Loucy (cell line): ENCODE measurements at regions not wholly inside any gene's neighbourhood (a gene's known extent, or its start where the extent isn't known, plus 50 kb on each side); places are given as distances from the start of the nearest gene placed in this dataset.

Experiments
- CTCF ChIP-seq: fragments of 200-600 bp; sonication (generic); conservative IDR thresholded peaks from 2 replicates; pipeline ENCODE4 v1.5.1; 2014; ENCODE audit warnings: mild to moderate bottlenecking, antibody characterized with exemption, low read length
- EZH2phosphoT487 ChIP-seq: fragments of 200-600 bp; IDR thresholded peaks from 2 replicates; pipeline ENCODE4 v1.6.1; 2018; ENCODE audit warnings: antibody characterized with exemption, mild to moderate bottlenecking, moderate library complexity, borderline replicate concordance

DNA sequence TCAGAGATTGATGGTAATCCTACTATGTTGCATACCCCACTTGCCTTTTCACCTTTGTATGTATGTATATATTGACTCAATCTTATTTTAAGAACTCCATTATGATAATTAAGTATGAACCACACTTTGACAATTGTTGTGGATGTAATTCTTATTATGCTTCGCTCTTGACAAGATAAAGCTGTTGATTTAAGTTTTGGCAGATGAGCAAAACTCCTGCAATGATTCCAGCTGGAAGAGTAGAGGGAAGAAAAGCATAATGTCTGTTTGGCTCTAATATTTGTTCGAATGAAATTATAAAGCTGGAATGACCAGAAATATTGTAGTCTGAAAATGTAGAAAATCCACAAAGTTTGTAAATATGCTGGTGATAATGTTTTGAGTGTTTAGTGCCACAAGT is 83.8 kb upstream of the AKR1E2 start:
- TF ChIP-seq CTCF, result no peak
- TF ChIP-seq EZH2phosphoT487, result no peak
